Activated naive CD8-positive, alpha-beta T cell treated with anti-CD3 and anti-CD28 coated beads, Interleukin-2, amount 10 ng/mL, durations not matched to agents 7 days and 5 days (primary cell): ENCODE measurements at regions not wholly inside any gene's neighbourhood (a gene's known extent, or its start where the extent isn't known, plus 50 kb on each side); places are given as distances from the start of the nearest gene placed in this dataset.
A peak's percentile ranks its signal among the peaks of the same experiment; 100 is the strongest.
"Not testable (repeated sequence)": the region's sequence is repeated elsewhere in the genome, so short reads cannot be mapped to it uniquely, and the experiment has no call there.

Experiments used
- ATAC-seq: fragments of 150-1000 bp; cut with Tn5 transposase; one replicate; pipeline ENCODE4 v1.10.0; 2021; ENCODE audit warnings: low read depth, moderate library complexity
- POLR2A ChIA-PET: fragments of 350-600 bp; sonication (Branson Sonifier 250); formaldehyde crosslinking; loops from one replicate; lab custom pipeline; 2021; ENCODE audit warnings: antibody characterized with exemption; lab: Charles Lee
- DNase-seq: peaks from one replicate; pipeline ENCODE4 v3.0.0; 2021
- H3K27ac Mint-ChIP-seq: one replicate; pipeline ENCODE4 v1.8.0; 2022; ENCODE audit warnings: mild to moderate bottlenecking, mixed read lengths
- H3K27me3 Mint-ChIP-seq: one replicate; pipeline ENCODE4 v1.8.0; 2022; ENCODE audit warnings: mild to moderate bottlenecking, moderate library complexity, mixed read lengths
- H3K36me3 Mint-ChIP-seq: one replicate; pipeline ENCODE4 v1.8.0; 2021; ENCODE audit warnings: mild to moderate bottlenecking, mixed read lengths
- H3K4me1 Mint-ChIP-seq: one replicate; pipeline ENCODE4 v1.8.0; 2021; ENCODE audit warnings: mixed read lengths
- H3K4me3 Mint-ChIP-seq: one replicate; pipeline ENCODE4 v1.8.0; 2022; ENCODE audit warnings: mild to moderate bottlenecking, moderate library complexity, mixed read lengths
- H3K9me3 Mint-ChIP-seq: one replicate; pipeline ENCODE4 v1.8.0; 2021; ENCODE audit warnings: mixed read lengths

DNA sequence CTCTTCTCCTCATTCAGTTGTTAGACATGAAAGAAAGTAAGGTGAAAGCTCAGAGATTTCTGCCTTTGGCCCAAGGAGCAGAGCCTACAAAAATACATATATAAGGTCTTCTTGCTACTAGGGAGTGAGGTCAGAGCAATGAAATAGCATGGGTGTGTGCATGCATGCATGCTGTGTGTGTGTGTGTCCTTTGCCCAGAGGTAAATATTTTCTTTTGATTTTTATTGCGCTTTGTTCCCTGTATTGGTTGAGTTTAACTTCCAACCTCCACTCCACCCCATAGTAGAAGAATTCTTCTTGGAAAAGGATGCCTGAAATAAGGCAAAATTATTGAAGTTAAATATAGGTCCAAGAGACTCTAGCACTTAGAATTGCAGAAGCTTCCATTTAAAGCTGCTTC, 248.0 kb upstream of the PTGER4 start:
- POLR2A ChIA-PET, result interaction anchor here (1.3 to 2.3 kb wide), 3 partner anchors 19 to 249 kb away, joined by 4 to 10 read pairs (median 9); partner anchors contain the start of gene PTGER4
- Mint-ChIP-seq H3K27me3 (no peaks in the 10 kb centered on the region), H3K9me3 (peaks cover 1% of the 10 kb centered on the region), H3K27ac (no peak overlapping the region), H3K4me3 (no peak overlapping the region), H3K36me3 (peaks cover 38% of the 10 kb centered on the region), H3K4me1 (peaks cover 55% of the 10 kb centered on the region)
- ATAC-seq (no peak), DNase-seq (no peak)

DNA sequence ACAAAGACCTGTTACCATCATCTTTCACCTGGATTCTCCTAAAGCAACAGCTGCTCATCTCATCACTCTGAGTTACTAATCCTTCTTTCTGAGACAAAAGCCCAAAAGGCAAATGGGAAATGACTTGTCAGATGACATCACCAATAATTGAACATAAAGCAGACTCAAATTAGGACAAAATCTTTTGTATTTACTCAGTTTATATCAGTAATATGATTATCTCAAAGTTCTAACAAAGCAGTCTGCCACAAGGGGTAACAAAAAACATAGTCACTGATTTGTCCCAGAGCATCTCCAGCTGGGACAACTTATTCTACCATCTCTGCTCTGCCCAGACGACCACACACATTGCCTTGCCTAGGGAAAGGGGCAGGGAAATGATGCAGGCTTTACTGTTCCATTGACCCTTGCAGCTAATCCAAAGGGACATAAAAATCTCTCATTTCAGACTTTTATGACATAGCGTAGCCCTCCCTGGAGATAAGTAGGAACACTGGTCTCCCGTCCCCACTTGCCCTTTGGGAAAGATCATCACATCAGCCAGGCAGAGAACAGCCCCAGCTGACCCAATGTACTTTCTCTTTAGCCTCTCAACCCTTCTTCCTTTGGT, 249.5 kb upstream of the PTGER4 start:
- peaks cover 7% of the 10 kb centered on the region for H3K9me3 Mint-ChIP-seq
- peaks cover 45% of the 10 kb centered on the region for H3K4me1 Mint-ChIP-seq
- no peak for DNase-seq
- H3K27me3 Mint-ChIP-seq, result no peaks in the 10 kb centered on the region
- POLR2A ChIA-PET, result interaction anchor here (0.9 to 2.3 kb wide), 6 partner anchors 11 to 250 kb away, joined by 4 to 10 read pairs (median 8); partner anchors contain the start of gene PTGER4
- peak overlapping the region; percentile 94 for H3K27ac Mint-ChIP-seq
- H3K4me3 Mint-ChIP-seq, result peak overlapping the region; percentile 68
- H3K36me3 Mint-ChIP-seq, result peaks cover 47% of the 10 kb centered on the region
- no peak for ATAC-seq

DNA sequence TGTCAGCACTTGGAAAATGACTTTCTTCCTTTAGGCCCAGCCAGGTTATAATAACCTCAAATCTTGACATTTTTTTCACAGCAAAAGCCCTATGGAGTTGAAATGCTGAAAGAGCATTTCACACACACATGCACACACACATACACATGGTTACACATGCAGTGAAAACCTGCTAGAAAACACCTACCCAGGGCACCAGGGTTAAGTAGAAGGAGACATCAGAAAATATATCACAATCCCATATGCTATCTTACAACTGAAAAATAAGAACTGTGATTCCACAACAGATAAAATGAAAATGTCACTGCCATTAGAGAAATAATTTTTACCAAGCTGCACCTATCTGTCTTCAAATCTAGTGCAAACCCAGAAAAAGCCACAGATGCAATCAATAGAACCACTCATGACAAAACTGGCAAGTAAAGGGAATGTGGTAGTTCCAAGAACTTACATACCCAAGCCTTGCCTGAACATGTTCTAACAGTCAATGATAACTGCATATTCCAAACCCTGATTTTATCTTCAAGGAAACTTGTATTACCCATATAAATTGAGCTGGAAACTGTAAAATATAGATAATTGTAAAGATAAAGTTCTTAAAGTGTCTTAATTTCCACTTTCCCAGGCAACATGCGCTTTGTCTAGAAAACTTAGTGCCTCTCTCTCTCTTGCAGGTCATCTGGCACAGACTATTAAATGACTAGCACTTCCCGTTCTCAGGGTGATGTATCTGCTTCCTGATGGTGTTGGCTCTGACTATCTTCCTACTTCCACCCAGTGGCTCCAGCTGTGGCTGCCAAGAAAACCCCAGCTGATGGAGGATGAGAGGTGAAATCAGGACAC, 250.2 kb upstream of the PTGER4 start:
- H3K4me1 Mint-ChIP-seq, result peaks cover 39% of the 10 kb centered on the region
- peak overlapping the region; percentile 68 for H3K4me3 Mint-ChIP-seq
- POLR2A ChIA-PET, result interaction anchor here (0.9 to 2.3 kb wide), 5 partner anchors 12 to 251 kb away, joined by 4 to 9 read pairs (median 8); partner anchors contain the start of gene PTGER4
- H3K27me3 Mint-ChIP-seq, result no peaks in the 10 kb centered on the region
- peak overlapping the region; percentile 94 for H3K27ac Mint-ChIP-seq
- ATAC-seq (peak; percentile 65), DNase-seq (no peak)
- H3K36me3 Mint-ChIP-seq, result peaks cover 47% of the 10 kb centered on the region
- peaks cover 8% of the 10 kb centered on the region for H3K9me3 Mint-ChIP-seq

DNA sequence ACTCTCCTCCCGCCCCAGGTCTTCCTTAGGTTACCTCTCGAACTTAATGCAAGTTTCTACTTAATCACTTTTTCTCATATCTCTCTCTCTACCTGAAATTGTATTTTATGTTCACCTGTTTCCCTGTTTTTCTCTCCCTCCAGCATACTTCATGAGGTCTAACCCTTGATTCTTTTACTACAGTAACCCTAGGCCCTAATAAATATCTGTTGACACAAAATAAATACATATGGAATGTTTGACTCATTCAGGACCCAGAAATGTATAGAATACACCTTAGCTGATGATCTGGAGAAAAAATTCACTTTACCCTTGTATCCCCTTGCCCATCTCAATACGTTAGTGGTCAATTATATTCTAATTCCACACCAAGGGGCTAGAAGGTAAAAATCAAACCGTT, 250.9 kb upstream of the PTGER4 start:
- peak overlapping the region; percentile 94 for H3K27ac Mint-ChIP-seq
- peaks cover 46% of the 10 kb centered on the region for H3K36me3 Mint-ChIP-seq
- POLR2A ChIA-PET, result no interaction called here
- DNase-seq (no peak), ATAC-seq (no peak)
- H3K9me3 Mint-ChIP-seq, result peaks cover 10% of the 10 kb centered on the region
- no peaks in the 10 kb centered on the region for H3K27me3 Mint-ChIP-seq
- peak overlapping the region; percentile 68 for H3K4me3 Mint-ChIP-seq
- peaks cover 37% of the 10 kb centered on the region for H3K4me1 Mint-ChIP-seq

DNA sequence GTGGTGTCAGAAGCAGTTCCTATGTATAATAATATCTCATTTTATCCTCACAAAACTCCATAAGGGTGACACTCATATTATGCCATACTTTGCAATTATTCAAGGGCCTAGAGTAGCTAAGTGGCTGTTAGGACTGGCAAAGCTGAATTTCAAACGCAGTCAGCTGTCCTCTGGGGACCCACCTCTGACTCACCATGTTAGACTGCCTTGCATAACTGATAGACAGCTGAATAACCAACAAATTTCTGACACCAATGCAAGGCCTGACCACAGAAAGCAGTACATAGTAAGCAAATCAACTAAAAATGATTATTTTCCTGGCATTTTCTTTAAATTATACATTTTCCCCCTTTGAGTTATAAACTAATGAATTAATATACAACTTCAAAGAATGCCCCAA, 251.6 kb upstream of the PTGER4 start:
- peaks cover 35% of the 10 kb centered on the region for H3K4me1 Mint-ChIP-seq
- H3K9me3 Mint-ChIP-seq, result peaks cover 13% of the 10 kb centered on the region
- DNase-seq (no peak), ATAC-seq (peak; percentile 29)
- POLR2A ChIA-PET, result interaction anchor here (0.7 to 2.8 kb wide), 2 partner anchors 9 to 17 kb away, joined by 3 to 12 read pairs; no protein-coding TSS in a partner anchor
- H3K36me3 Mint-ChIP-seq, result peaks cover 43% of the 10 kb centered on the region
- peak overlapping the region; percentile 94 for H3K27ac Mint-ChIP-seq
- H3K27me3 Mint-ChIP-seq, result no peaks in the 10 kb centered on the region
- no peak overlapping the region for H3K4me3 Mint-ChIP-seq

DNA sequence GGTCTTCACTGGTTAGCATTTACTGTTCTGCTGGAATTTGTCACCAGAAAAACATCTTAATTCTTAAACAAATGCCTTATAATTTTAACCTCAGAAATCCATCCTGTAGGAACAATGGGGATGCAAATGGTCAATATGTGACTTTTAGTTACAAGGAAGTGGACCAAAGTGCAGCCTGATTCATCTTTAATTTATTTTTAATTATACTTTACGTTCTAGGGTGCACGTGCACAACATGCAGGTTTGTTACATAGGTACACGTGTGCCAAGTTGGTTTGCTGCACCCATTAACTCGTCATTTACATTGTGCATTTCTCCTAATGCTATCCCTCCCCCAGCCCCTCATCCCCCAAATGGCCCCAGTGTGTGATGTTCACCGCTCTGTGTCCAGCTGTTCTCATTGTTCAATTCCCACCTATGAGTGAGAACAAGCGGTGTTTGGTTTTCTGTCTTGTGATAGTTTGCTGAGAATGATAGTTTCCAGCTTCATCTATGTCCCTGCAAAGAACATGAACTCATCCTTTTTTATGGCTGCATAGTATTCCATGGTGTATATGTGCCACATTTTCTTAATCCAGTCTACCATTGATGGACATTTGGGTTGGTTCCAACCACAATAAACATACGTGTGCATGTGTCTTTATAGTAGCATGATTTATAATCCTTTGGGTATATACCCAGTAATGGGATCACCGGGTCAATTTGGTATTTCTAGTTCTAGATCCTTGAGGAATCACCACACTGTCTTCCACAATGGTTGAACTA, 262.5 kb upstream of the PTGER4 start:
- POLR2A ChIA-PET, H3K27me3 Mint-ChIP-seq, H3K27ac Mint-ChIP-seq, H3K4me1 Mint-ChIP-seq, DNase-seq, ATAC-seq, H3K4me3 Mint-ChIP-seq: not testable (repeated sequence)
- Mint-ChIP-seq H3K36me3 (peaks cover 34% of the 10 kb centered on the region), H3K9me3 (peaks cover 27% of the 10 kb centered on the region)

DNA sequence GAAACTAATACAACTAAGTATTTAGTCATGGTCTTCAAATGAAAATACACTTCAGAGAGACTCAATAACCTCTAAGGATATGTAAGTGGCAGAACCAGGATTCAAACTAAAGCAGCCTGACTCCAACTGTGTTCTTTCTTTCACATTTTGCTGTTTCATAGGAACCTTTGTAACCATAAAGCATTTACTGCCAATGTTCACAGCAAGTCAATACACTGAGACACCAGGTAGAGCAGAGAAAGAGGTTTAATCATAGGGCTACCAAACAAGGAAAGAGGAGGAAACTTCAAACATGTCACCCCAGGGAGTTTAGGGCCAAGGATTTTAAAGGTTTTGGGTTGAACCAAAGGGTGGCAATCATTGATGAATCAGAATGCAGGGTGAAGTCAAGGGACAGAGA, 263.1 kb upstream of the PTGER4 start:
- Mint-ChIP-seq H3K9me3 (peaks cover 27% of the 10 kb centered on the region), H3K36me3 (peaks cover 34% of the 10 kb centered on the region), H3K4me1 (peaks cover 3% of the 10 kb centered on the region), H3K4me3 (no peak overlapping the region), H3K27ac (no peak overlapping the region), H3K27me3 (no peaks in the 10 kb centered on the region)
- DNase-seq (no peak), ATAC-seq (no peak)
- POLR2A ChIA-PET, result no interaction called here

DNA sequence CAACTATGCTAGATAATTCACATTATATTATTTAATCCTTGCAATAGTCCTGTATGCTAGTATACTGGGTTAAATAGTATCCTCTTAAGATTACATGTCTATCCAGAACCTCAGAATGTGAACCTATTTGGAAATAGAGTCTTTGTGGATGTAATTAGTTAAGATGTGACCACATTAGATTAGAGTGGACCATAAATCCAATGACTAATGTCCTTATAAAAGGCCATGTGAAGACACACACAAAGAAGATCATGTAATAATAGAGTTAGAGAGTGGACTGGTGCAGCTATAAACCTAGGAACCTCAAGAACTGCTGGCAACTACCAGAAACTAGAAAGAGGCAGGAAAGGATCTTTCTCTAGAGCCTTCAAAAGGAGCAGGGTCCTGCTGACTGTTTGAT, 263.6 kb upstream of the PTGER4 start:
- H3K4me1 Mint-ChIP-seq, result peaks cover 8% of the 10 kb centered on the region
- peaks cover 33% of the 10 kb centered on the region for H3K36me3 Mint-ChIP-seq
- H3K9me3 Mint-ChIP-seq, result peaks cover 24% of the 10 kb centered on the region
- H3K27me3 Mint-ChIP-seq, result no peaks in the 10 kb centered on the region
- DNase-seq (no peak), ATAC-seq (no peak)
- POLR2A ChIA-PET, result no interaction called here
- no peak overlapping the region for H3K4me3 Mint-ChIP-seq
- no peak overlapping the region for H3K27ac Mint-ChIP-seq

DNA sequence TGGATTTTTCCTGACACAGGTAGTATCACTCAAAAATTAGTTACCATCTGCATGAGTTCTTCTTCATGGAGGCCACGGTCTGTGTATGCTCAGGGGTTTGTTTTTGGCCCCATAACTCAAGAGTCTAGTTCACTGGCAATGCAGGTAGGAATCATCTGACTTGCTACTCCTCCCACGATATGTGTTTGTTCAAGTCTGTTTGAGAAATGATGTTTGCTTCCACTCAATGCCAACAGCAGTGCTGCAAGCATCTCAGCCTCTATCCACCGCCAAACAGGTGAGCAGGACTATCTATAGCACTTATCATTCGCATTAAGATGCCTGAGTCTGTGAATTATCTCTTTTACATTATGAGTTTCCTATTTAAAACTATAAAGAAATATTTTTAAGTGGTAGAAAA, 264.8 kb upstream of the PTGER4 start:
- Mint-ChIP-seq H3K4me1 (peaks cover 19% of the 10 kb centered on the region), H3K36me3 (peaks cover 23% of the 10 kb centered on the region), H3K27ac (no peak overlapping the region), H3K27me3 (no peaks in the 10 kb centered on the region), H3K9me3 (peaks cover 17% of the 10 kb centered on the region), H3K4me3 (no peak overlapping the region)
- no peak for DNase-seq
- ATAC-seq, result no peak
- POLR2A ChIA-PET, result no interaction called here

DNA sequence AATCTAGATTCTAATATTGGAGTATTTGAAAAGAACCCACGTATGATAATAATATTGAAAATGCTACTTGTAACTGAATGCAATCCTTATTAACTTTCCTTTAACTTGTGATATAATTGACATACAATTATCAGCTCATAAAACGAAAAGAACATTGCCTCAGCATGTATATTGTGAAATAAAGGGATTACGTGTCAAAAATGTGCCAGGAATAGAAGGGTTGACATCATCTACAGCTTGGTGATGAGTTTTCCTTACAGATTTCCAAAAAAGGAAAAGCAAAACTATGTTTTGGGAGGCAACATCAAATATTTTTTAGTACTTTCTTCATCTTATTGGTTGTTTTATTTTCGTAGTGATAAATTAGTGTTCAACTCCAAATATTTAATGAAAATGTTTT, 266.0 kb upstream of the PTGER4 start:
- H3K27me3 Mint-ChIP-seq, result no peaks in the 10 kb centered on the region
- peaks cover 17% of the 10 kb centered on the region for H3K36me3 Mint-ChIP-seq
- ATAC-seq (no peak), DNase-seq (no peak)
- POLR2A ChIA-PET, result no interaction called here
- peaks cover 27% of the 10 kb centered on the region for H3K4me1 Mint-ChIP-seq
- no peak overlapping the region for H3K4me3 Mint-ChIP-seq
- H3K9me3 Mint-ChIP-seq, result peaks cover 13% of the 10 kb centered on the region
- no peak overlapping the region for H3K27ac Mint-ChIP-seq

DNA sequence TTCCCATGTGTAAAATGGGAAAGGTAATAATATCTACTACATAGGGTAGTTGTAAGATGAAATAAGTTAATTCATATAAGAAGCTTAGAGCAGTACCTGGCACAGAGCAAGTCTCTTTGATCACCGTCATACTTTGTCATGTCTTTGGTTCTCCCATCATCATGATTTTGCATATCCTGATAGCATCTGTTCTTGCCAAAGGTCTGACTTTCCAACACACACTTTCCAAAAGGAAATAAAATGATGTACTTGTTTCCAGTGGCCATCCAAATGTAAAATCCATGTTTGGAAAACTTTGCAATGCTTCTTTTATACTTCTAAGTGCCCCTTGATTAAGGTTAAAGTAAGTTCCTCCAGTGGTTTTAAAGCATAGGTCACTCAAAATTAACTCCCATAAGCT, 266.9 kb upstream of the PTGER4 start:
- Mint-ChIP-seq H3K4me3 (no peak overlapping the region), H3K27me3 (no peaks in the 10 kb centered on the region), H3K9me3 (peaks cover 8% of the 10 kb centered on the region), H3K27ac (no peak overlapping the region), H3K36me3 (peaks cover 9% of the 10 kb centered on the region), H3K4me1 (peaks cover 34% of the 10 kb centered on the region)
- POLR2A ChIA-PET, result interaction anchor here (1.1 to 3.6 kb wide), 3 partner anchors 14 to 23 kb away, joined by 4 to 25 read pairs (median 4); no protein-coding TSS in a partner anchor
- DNase-seq (no peak), ATAC-seq (no peak)

DNA sequence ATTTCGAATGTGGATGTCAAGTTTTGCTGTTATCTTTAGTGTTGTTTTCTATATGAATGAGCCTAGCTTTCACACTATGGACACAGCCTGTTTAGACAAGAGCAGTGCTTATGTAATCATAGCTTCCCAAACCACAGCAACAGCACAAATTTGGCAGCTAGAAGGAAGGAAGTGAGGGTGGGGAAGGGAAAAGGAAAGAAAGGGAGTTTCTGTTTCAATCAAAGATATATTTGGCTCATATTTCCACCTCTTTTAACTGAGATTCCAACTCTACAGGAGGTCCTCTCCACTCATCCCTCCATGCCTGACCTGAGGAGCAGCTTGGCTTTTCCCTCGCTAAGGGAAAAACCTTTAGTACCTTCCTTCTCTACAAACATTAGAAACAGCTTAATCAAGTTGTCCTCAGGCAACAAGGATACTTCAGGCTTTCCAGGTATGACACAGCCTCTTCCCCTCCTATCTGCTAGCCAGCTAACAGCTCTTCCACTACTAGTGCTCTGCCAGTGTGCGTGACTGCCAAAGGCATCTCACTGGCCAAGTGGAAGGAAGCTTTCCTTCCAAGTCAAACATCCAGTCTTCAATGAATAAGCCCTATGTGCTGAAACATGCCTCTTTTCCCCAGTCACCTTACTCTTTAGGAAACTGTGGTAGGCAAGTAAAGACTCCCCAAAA, 268.6 kb upstream of the PTGER4 start:
- no peak for ATAC-seq
- DNase-seq, result no peak

More for the DNA sequence above, 268.6 kb upstream of the PTGER4 start:
- Mint-ChIP-seq H3K36me3 (peaks cover 11% of the 10 kb centered on the region), H3K4me3 (peak overlapping the region; percentile 77), H3K27ac (peak overlapping the region; percentile 94), H3K27me3 (no peaks in the 10 kb centered on the region), H3K4me1 (peaks cover 44% of the 10 kb centered on the region), H3K9me3 (peaks cover 3% of the 10 kb centered on the region)
- POLR2A ChIA-PET, result interaction anchor here (0.6 to 7.7 kb wide), 14 partner anchors 9 to 272 kb away, joined by 3 to 43 read pairs (median 10); partner anchors contain the start of gene PTGER4
